A673 (cell line): ENCODE measurements at regions not wholly inside any gene's neighbourhood (a gene's known extent, or its start where the extent isn't known, plus 50 kb on each side); places are given as distances from the start of the nearest gene placed in this dataset.
"Not testable (repeated sequence)": the region's sequence is repeated elsewhere in the genome, so short reads cannot be mapped to it uniquely, and the experiment has no call there.

Source experiments
- BruUV-seq: library from RNA; stranded (reverse); fragments of 400-500 nt; replicated peaks from 2 replicates; lab custom pipeline; 2021; lab: Mats Ljungman, UMichigan
- CTCF ChIA-PET: fragments of 300-600 bp; sonication (Branson Sonifier 250); formaldehyde crosslinking; loops from one replicate; lab custom pipeline; 2022; ENCODE audit warnings: antibody characterized with exemption; lab: Charles Lee
- POLR2A ChIA-PET: fragments of 300-600 bp; sonication (Branson Sonifier 250); formaldehyde crosslinking; loops from one replicate; lab custom pipeline; 2022; ENCODE audit warnings: antibody characterized with exemption; ENCODE audit not compliant: low non-redundant PET; lab: Charles Lee
- DNase-seq: peaks from one replicate; pipeline ENCODE4 v3.0.0-alpha.2; 2015; ENCODE audit warnings: low spot score
- H3K27ac ChIP-seq: fragments of 200-600 bp; sonication (generic); 2 replicates; pipeline ENCODE4 v1.5.1; 2016; ENCODE audit warnings: mixed run types, low read depth, mild to moderate bottlenecking, mixed read lengths, antibody characterized with exemption, low read length; ENCODE audit not compliant: poor library complexity, severe bottlenecking
- H3K27me3 ChIP-seq: fragments of 200-600 bp; sonication (generic); replicated peaks from 2 replicates; pipeline ENCODE4 v1.6.1; 2017; ENCODE audit warnings: mixed run types, low read depth, mild to moderate bottlenecking, mixed read lengths, antibody characterized with exemption, low read length; ENCODE audit not compliant: insufficient read depth, poor library complexity
- H3K36me3 ChIP-seq: fragments of 200-600 bp; sonication (generic); 2 replicates; pipeline ENCODE4 v1.6.1; 2016; ENCODE audit warnings: mixed run types, mild to moderate bottlenecking, mixed read lengths, antibody characterized with exemption, low read length; ENCODE audit not compliant: insufficient read depth, poor library complexity, severe bottlenecking
- H3K4me1 ChIP-seq: fragments of 200-600 bp; sonication (generic); 2 replicates; pipeline ENCODE4 v1.6.1; 2017; ENCODE audit warnings: mixed run types, mild to moderate bottlenecking, mixed read lengths, antibody characterized with exemption, low read length; ENCODE audit not compliant: insufficient read depth, poor library complexity, severe bottlenecking
- H3K4me3 ChIP-seq: fragments of 200-600 bp; sonication (generic); 2 replicates; pipeline ENCODE4 v1.5.1; 2016; ENCODE audit warnings: low read depth, mixed run types, mild to moderate bottlenecking, mixed read lengths, low read length; ENCODE audit not compliant: poor library complexity, severe bottlenecking
- H3K9me3 ChIP-seq: fragments of 200-600 bp; sonication (generic); 2 replicates; pipeline ENCODE4 v1.6.1; 2016; ENCODE audit warnings: mixed run types, low read depth, mild to moderate bottlenecking, mixed read lengths, antibody characterized with exemption, low read length; ENCODE audit not compliant: poor library complexity, severe bottlenecking
- EZH2 ChIP-seq: fragments of 200-600 bp; sonication (generic); IDR thresholded peaks from 2 replicates; pipeline ENCODE4 v1.6.1; 2017; ENCODE audit warnings: borderline replicate concordance, low read depth, mild to moderate bottlenecking, mixed read lengths, antibody characterized with exemption, low read length; ENCODE audit not compliant: poor library complexity, severe bottlenecking
- intact Hi-C: fragments of 100-400 bp; cut with micrococcal nuclease; formaldehyde crosslinking; loops from one replicate; pipeline ENCODE4 v1.10.0; 2022; ENCODE audit not compliant: unreplicated experiment
- TF ChIP-seq, protein P1 (sequence below): fragments of 300-800, 200-600 bp; sonication (generic); conservative IDR thresholded peaks from 2 replicates; pipeline ENCODE4 v1.5.1; 2017; ENCODE audit warnings: low read depth, mild to moderate bottlenecking, antibody characterized with exemption, low read length, moderate library complexity, mixed read lengths

DNA sequence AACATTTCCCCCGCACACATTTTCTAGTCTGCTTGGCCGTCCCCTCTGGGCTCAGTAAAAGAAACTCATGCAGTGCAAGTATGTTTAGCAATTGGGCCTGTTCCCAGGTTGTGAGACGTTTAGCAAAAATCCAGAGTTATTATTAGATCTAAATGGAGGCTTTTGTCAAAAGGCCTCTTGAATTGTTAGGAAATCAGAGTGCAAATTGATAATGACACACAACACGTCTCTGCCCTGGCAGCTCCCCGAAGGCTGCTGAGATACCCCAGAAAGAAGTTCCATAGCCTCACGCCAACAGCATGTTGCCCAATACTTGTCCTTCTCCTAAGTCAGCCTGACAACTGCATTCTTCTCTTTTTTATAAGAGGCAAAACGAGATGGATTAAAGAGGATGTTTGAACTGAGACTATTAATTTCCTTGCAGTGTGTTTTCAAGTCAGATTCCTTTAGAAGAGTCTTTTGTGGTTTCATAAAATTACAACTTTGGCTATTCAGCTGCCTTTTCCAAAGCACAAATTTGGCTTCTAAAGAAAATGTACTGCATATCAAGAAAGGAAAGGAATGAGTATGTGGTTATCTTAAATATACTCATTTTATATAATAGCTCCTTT lies 202.2 kb downstream of the TRIB2 start:
- Histone ChIP-seq H3K9me3 (no peaks in the 10 kb centered on the region), H3K36me3 (no peaks in the 10 kb centered on the region), H3K27me3 (no peaks in the 10 kb centered on the region), H3K4me3 (no peak overlapping the region), H3K27ac (peak overlapping the region; percentile 55), H3K4me1 (peaks cover 17% of the 10 kb centered on the region)
- intact Hi-C loops = no loop called here
- peak; percentile 24 for DNase-seq
- BruUV-seq = no TSS peak
- TF ChIP-seq, protein P1, sequence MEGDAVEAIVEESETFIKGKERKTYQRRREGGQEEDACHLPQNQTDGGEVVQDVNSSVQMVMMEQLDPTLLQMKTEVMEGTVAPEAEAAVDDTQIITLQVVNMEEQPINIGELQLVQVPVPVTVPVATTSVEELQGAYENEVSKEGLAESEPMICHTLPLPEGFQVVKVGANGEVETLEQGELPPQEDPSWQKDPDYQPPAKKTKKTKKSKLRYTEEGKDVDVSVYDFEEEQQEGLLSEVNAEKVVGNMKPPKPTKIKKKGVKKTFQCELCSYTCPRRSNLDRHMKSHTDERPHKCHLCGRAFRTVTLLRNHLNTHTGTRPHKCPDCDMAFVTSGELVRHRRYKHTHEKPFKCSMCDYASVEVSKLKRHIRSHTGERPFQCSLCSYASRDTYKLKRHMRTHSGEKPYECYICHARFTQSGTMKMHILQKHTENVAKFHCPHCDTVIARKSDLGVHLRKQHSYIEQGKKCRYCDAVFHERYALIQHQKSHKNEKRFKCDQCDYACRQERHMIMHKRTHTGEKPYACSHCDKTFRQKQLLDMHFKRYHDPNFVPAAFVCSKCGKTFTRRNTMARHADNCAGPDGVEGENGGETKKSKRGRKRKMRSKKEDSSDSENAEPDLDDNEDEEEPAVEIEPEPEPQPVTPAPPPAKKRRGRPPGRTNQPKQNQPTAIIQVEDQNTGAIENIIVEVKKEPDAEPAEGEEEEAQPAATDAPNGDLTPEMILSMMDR = no peak
- TF ChIP-seq EZH2 = no peak
- POLR2A ChIA-PET = interaction anchor here (0.7 kb wide), 1 partner anchor 135 kb away, joined by 3 read pairs; no protein-coding TSS in a partner anchor
- CTCF ChIA-PET = no interaction called here

DNA sequence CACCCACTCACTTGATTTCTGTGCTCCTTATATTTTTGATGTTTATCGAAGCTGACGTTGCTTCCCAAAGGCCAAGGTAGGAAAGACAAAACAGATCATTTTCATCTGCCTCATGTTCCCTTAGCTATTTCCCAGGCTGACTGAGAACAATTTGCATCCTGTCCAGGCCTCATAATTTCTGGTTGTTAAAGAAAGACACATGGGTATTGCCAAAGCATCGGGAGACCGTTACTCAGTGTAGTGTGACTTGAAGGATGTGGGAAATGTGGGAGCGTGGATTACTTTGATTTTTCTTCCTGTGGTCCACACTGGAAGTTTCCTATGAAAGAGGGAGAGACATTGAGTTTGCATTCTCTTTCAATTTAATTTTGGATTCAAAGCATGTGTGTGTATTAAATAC lies 204.6 kb downstream of the TRIB2 start:
- no peak overlapping the region for H3K4me3 ChIP-seq
- CTCF ChIA-PET = no interaction called here
- TF ChIP-seq EZH2 = no peak
- TF ChIP-seq, protein P1 = no peak
- H3K4me1 ChIP-seq = peaks cover 17% of the 10 kb centered on the region
- no peaks in the 10 kb centered on the region for H3K36me3 ChIP-seq
- no peaks in the 10 kb centered on the region for H3K9me3 ChIP-seq
- H3K27me3 ChIP-seq = no peaks in the 10 kb centered on the region
- BruUV-seq = no TSS peak
- intact Hi-C loops = no loop called here
- no peak for DNase-seq
- POLR2A ChIA-PET = no interaction called here
- H3K27ac ChIP-seq = no peak overlapping the region

DNA sequence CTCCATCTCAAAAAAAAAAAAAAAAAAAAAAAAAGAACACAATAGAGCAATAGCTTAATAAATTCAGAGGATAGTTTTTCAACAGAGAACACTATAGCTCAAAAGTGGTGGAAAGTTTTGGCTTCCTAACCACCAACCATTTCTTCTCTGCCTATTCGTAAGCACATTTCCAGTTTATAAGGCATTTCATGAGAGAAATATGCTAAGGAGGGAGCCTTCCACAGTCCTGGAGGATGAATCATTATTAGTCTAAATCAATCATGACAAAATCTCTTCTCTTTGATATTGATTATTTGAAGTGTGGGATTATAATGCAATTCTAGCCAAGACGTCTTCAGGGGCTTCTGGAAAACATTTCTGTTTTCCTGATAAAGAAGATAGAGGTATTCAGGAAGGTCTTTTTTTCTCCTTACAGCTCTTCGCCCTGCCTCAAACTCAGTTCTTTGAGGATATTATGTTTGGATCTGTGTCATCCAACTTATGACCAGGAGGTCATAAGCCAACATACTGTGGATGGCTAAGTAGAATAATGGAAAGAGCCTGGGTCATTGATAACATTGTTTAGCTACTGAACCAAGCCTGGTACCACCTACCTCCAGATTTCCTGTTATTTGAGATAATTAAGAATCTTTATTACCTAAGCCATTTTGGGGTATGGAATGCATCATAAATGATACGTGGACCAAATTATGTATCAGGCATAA lies 207.3 kb downstream of the TRIB2 start:
- peaks cover 19% of the 10 kb centered on the region for H3K4me1 ChIP-seq
- no peaks in the 10 kb centered on the region for H3K36me3 ChIP-seq
- H3K27me3 ChIP-seq = no peaks in the 10 kb centered on the region
- TF ChIP-seq EZH2 = no peak
- TF ChIP-seq, protein P1 = no peak
- ChIA-PET CTCF (no interaction called here), POLR2A (no interaction called here)
- H3K9me3 ChIP-seq = no peaks in the 10 kb centered on the region
- no peak for DNase-seq
- no peak overlapping the region for H3K27ac ChIP-seq
- no TSS peak for BruUV-seq
- intact Hi-C loops = no loop called here
- H3K4me3 ChIP-seq = no peak overlapping the region

DNA sequence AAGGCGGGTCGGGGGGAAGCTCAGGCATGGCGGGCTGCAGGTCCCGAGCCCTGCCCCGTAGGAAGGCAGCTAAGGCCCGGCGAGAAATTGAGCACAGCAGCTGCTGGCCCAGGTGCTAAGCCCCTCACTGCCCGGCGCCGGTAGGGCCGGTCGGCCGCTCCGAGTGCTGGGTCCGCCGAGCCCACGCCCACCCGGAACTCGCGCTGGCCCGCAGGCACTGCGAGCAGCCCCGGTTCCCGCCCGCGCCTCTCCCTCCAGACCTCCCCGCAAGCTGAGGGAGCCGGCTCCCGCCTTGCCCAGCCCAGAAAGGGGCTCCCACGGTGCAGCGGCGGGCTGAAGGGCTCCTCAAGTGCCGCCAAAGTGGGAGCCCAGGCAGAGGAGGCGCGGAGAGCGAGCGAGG lies 209.9 kb downstream of the TRIB2 start:
- H3K36me3 ChIP-seq, H3K9me3 ChIP-seq, H3K27me3 ChIP-seq, H3K4me3 ChIP-seq, POLR2A ChIA-PET, intact Hi-C loops, DNase-seq, BruUV-seq, CTCF ChIA-PET, H3K27ac ChIP-seq: not testable (repeated sequence)
- peaks cover 33% of the 10 kb centered on the region for H3K4me1 ChIP-seq
